Neural progenitor cell (in vitro differentiated cells): ENCODE measurements at regions not wholly inside any gene's neighbourhood (a gene's known extent, or its start where the extent isn't known, plus 50 kb on each side); places are given as distances from the start of the nearest gene placed in this dataset.

Source experiments
- DNase-seq: peaks from one replicate; pipeline ENCODE4 v3.0.0-alpha.2; 2016; ENCODE audit warnings: low spot score
- H2AFZ ChIP-seq: fragments of 200-600 bp; sonication (generic); replicated peaks from 2 replicates; pipeline ENCODE4 v1.6.1; 2016; ENCODE audit warnings: antibody characterized with exemption
- H3F3A ChIP-seq: fragments of 200-600 bp; sonication (generic); 2 replicates; pipeline ENCODE4 v1.6.1; 2016; ENCODE audit warnings: antibody characterized with exemption, low read depth
- H3K27ac ChIP-seq: fragments of 200-600 bp; sonication (generic); 2 replicates; pipeline ENCODE4 v1.5.1; 2016; ENCODE audit warnings: mild to moderate bottlenecking
- H3K27me3 ChIP-seq: fragments of 200-600 bp; sonication (generic); 2 replicates; pipeline ENCODE4 v1.6.1; 2016; ENCODE audit warnings: mild to moderate bottlenecking, moderate library complexity
- H3K36me3 ChIP-seq: fragments of 200-600 bp; sonication (generic); 2 replicates; pipeline ENCODE4 v1.5.1; 2016
- H3K4me1 ChIP-seq: fragments of 200-600 bp; sonication (generic); 2 replicates; pipeline ENCODE4 v1.6.1; 2016; ENCODE audit warnings: mixed run types
- H3K4me2 ChIP-seq: fragments of 200-600 bp; sonication (generic); 2 replicates; pipeline ENCODE4 v1.6.1; 2016
- H3K4me3 ChIP-seq: fragments of 200-600 bp; sonication (generic); 2 replicates; pipeline ENCODE4 v1.5.1; 2016
- H3K79me2 ChIP-seq: fragments of 200-600 bp; sonication (generic); 2 replicates; pipeline ENCODE4 v1.6.1; 2016; ENCODE audit warnings: low read depth
- H3K9ac ChIP-seq: fragments of 200-600 bp; sonication (generic); 2 replicates; pipeline ENCODE4 v1.6.1; 2016
- H3K9me3 ChIP-seq: fragments of 200-600 bp; sonication (generic); 2 replicates; pipeline ENCODE4 v1.5.1; 2016; ENCODE audit warnings: low read depth
- H4K20me1 ChIP-seq: fragments of 200-600 bp; sonication (generic); 2 replicates; pipeline ENCODE4 v1.6.1; 2016; ENCODE audit warnings: low read depth
- H3K27ac Mint-ChIP-seq: 3 replicates; pipeline ENCODE4 v1.8.0; 2021; ENCODE audit warnings: mixed read lengths
- H3K27me3 Mint-ChIP-seq: 2 replicates; pipeline ENCODE4 v1.8.0; 2022; ENCODE audit warnings: low read depth, mild to moderate bottlenecking, inconsistent platforms, moderate library complexity, mixed read lengths; ENCODE audit not compliant: insufficient read depth
- H3K36me3 Mint-ChIP-seq: 3 replicates; pipeline ENCODE4 v1.8.0; 2021; ENCODE audit warnings: mixed read lengths
- H3K4me1 Mint-ChIP-seq: 3 replicates; pipeline ENCODE4 v1.8.0; 2021; ENCODE audit warnings: mixed read lengths
- H3K4me3 Mint-ChIP-seq: 3 replicates; pipeline ENCODE4 v1.8.0; 2021; ENCODE audit warnings: mild to moderate bottlenecking, moderate library complexity, mixed read lengths
- H3K9me3 Mint-ChIP-seq: 3 replicates; pipeline ENCODE4 v1.8.0; 2020; ENCODE audit warnings: mixed read lengths
- CTCF ChIP-seq: fragments of 200-600 bp; sonication (generic); IDR thresholded peaks from 2 replicates; pipeline ENCODE4 v1.5.1; 2017; ENCODE audit warnings: antibody characterized with exemption, mild to moderate bottlenecking
- EZH2 ChIP-seq: fragments of 200-600 bp; sonication (generic); IDR thresholded peaks from 2 replicates; pipeline ENCODE4 v1.6.1; 2017; ENCODE audit warnings: antibody characterized with exemption, mild to moderate bottlenecking, moderate library complexity
- EZH2phosphoT487 ChIP-seq: fragments of 200-600 bp; sonication (generic); IDR thresholded peaks from 2 replicates; pipeline ENCODE4 v1.6.1; 2017; ENCODE audit warnings: antibody characterized with exemption

DNA sequence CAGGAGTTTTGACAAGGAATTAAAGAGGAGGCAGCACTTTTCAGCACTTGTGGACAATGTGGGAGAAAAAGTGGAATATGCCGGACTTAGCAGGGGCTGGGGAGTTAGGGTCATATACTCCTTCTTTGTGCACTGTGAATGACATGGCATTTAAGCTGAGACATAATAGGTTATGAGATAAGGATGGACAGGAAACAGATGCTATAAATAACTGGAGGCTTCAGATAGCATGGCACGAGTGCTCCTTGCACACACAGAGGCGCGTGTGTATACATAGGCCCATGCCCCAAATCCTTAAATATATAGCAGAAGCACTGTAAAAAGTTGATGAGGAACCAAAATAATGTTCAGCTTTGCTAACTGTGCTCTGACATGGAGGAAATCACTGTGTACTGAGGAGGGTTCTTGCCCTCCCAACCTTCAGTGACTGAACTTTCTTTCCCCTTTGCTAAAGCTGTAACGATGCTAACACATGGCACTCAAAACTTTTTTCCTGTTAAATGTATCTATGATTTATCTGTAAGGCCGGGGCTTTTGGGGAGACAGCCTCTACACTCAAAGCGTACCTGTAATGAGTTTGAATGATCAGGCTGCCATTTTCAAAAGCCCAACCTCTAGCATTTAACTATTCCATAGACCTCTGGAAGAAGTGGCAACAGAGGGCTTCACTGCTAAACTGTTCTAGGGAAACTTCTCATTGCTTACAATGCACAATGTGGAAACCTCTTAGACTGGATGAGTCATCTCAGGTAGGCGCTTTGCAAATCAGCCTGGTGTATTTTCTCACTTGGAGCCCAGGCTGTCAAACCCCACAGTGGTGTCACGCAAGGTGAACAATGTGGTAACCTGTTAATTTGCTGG, 784.6 kb downstream of the NR2F2 start:
- H3K4me1 Mint-ChIP-seq: no peaks in the 10 kb centered on the region
- Histone ChIP-seq H4K20me1 (no peaks in the 10 kb centered on the region), H3K27ac (no peak overlapping the region), H3K4me1 (no peaks in the 10 kb centered on the region), H3F3A (no peaks in the 10 kb centered on the region), H3K9me3 (no peaks in the 10 kb centered on the region), H3K4me2 (no peak overlapping the region), H2AFZ (no peak overlapping the region), H3K9ac (no peak overlapping the region), H3K79me2 (no peaks in the 10 kb centered on the region), H3K36me3 (no peaks in the 10 kb centered on the region), H3K27me3 (no peaks in the 10 kb centered on the region), H3K4me3 (no peak overlapping the region)
- H3K27me3 Mint-ChIP-seq: peaks cover 4% of the 10 kb centered on the region
- H3K4me3 Mint-ChIP-seq: no peak overlapping the region
- no peak overlapping the region for H3K27ac Mint-ChIP-seq
- H3K9me3 Mint-ChIP-seq: peaks cover 10% of the 10 kb centered on the region
- TF ChIP-seq EZH2: no peak
- TF ChIP-seq CTCF: no peak
- no peak for TF ChIP-seq EZH2phosphoT487
- DNase-seq: no peak
- no peaks in the 10 kb centered on the region for H3K36me3 Mint-ChIP-seq

GRCh38 chr15:97115761-97116070, 785.2 kb downstream of the NR2F2 start:
- H3K4me3 Mint-ChIP-seq: no peak overlapping the region
- H3F3A ChIP-seq: no peaks in the 10 kb centered on the region
- TF ChIP-seq EZH2phosphoT487: no peak
- no peak for TF ChIP-seq EZH2
- no peaks in the 10 kb centered on the region for H3K4me1 Mint-ChIP-seq
- H3K4me1 ChIP-seq: no peaks in the 10 kb centered on the region
- no peaks in the 10 kb centered on the region for H3K9me3 ChIP-seq
- no peaks in the 10 kb centered on the region for H3K36me3 ChIP-seq
- no peak overlapping the region for H3K4me2 ChIP-seq
- no peak for DNase-seq
- H3K27ac Mint-ChIP-seq: no peak overlapping the region
- no peaks in the 10 kb centered on the region for H3K36me3 Mint-ChIP-seq
- H2AFZ ChIP-seq: no peak overlapping the region
- H3K9me3 Mint-ChIP-seq: peaks cover 13% of the 10 kb centered on the region
- no peaks in the 10 kb centered on the region for H3K79me2 ChIP-seq
- no peak overlapping the region for H3K9ac ChIP-seq
- no peaks in the 10 kb centered on the region for H4K20me1 ChIP-seq
- no peak overlapping the region for H3K27ac ChIP-seq
- H3K4me3 ChIP-seq: no peak overlapping the region
- no peaks in the 10 kb centered on the region for H3K27me3 ChIP-seq
- peaks cover 5% of the 10 kb centered on the region for H3K27me3 Mint-ChIP-seq

DNA sequence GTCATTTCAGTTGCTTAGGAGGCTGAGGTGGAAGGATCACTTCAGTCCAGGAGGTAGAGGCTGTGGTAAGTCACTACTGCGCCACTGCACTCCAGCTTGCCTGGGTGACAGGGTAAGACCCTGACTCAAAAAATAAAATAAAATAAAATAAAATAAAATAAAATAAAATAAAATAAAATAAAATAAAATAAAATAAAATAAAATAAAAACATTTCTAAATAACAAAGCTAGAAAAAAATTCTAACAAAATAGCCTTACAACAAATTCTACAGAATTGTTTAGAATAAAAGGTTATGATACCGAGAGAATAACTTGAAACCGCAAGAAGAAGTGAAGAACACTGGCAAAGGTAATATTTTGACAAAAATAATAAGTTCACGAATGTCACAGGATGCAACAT, 794.3 kb downstream of the NR2F2 start:
- no peaks in the 10 kb centered on the region for H3K36me3 ChIP-seq
- no peak overlapping the region for H3K27ac ChIP-seq
- no peak overlapping the region for H3K4me3 Mint-ChIP-seq
- H3K4me2 ChIP-seq: no peak overlapping the region
- H3F3A ChIP-seq: peaks cover 8% of the 10 kb centered on the region
- H3K36me3 Mint-ChIP-seq: no peaks in the 10 kb centered on the region
- H3K4me1 ChIP-seq: no peaks in the 10 kb centered on the region
- no peaks in the 10 kb centered on the region for H3K79me2 ChIP-seq
- H3K27me3 Mint-ChIP-seq: peaks cover 4% of the 10 kb centered on the region
- H3K4me3 ChIP-seq: no peak overlapping the region
- H3K27ac Mint-ChIP-seq: no peak overlapping the region
- TF ChIP-seq CTCF (no peak), EZH2 (no peak), EZH2phosphoT487 (no peak)
- H3K27me3 ChIP-seq: no peaks in the 10 kb centered on the region
- H3K4me1 Mint-ChIP-seq: no peaks in the 10 kb centered on the region
- no peak for DNase-seq
- H2AFZ ChIP-seq: no peak overlapping the region
- no peaks in the 10 kb centered on the region for H3K9me3 ChIP-seq
- no peak overlapping the region for H3K9ac ChIP-seq
- H3K9me3 Mint-ChIP-seq: peaks cover 25% of the 10 kb centered on the region
- H4K20me1 ChIP-seq: no peaks in the 10 kb centered on the region

DNA sequence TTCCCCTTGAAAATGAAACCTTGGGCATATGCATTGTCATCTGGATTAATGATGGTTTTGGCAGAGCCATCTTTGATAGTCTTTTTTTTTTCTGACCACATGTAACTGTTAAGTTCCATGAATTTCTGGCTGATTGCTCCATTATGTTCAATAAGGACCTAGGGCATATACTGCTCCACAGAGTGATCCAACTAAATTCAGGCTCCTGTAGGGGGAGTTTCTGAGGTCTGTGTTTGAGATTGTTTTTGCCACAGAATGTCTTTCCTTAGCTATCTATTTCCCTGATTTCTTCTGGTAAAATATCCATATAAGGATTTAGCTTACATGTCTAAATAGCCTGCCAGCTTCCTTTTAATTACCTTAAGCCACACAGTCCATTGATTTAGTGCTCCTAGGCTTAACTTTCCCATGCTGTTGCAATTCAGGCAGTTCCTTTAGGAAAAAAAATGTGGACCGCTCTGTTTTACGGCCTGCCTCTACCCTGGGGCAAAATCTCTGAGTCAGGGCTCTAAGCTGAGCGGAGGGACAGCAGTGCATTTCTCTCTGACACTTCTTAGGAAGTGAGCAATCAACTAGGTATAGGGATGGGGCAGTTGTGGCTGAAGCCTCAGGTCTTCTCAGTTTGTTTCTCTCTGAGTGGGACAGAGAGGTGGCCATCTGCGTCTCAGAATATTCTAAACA, 796.2 kb downstream of the NR2F2 start:
- H3K4me3 Mint-ChIP-seq: no peak overlapping the region

More for the DNA sequence above, 796.2 kb downstream of the NR2F2 start:
- no peaks in the 10 kb centered on the region for H3K9me3 ChIP-seq
- no peak overlapping the region for H3K4me2 ChIP-seq
- TF ChIP-seq EZH2phosphoT487 (no peak), EZH2 (no peak), CTCF (peak; percentile 41)
- no peaks in the 10 kb centered on the region for H3K27me3 ChIP-seq
- H2AFZ ChIP-seq: peak overlapping the region; percentile 97
- Mint-ChIP-seq H3K27ac (no peak overlapping the region), H3K27me3 (no peaks in the 10 kb centered on the region), H3K9me3 (peaks cover 18% of the 10 kb centered on the region), H3K4me1 (no peaks in the 10 kb centered on the region), H3K36me3 (no peaks in the 10 kb centered on the region)
- no peak overlapping the region for H3K9ac ChIP-seq
- DNase-seq: no peak
- no peaks in the 10 kb centered on the region for H3K4me1 ChIP-seq
- no peak overlapping the region for H3K4me3 ChIP-seq
- no peak overlapping the region for H3K27ac ChIP-seq
- H3F3A ChIP-seq: peaks cover 8% of the 10 kb centered on the region
- H3K79me2 ChIP-seq: no peaks in the 10 kb centered on the region
- H3K36me3 ChIP-seq: no peaks in the 10 kb centered on the region
- no peaks in the 10 kb centered on the region for H4K20me1 ChIP-seq
